ENCODE measurements at regions not wholly inside any gene's neighbourhood (a gene's known extent, or its start where the extent isn't known, plus 50 kb on each side); places are given as distances from the start of the nearest gene placed in this dataset.

- no peak for TF ChIP-seq CTCF (IDR thresholded peaks at IDR 0.05; ENCODE audit: insufficient read depth, missing control alignments)
- DNase-seq (ENCODE audit: insufficient read length, low spot score), result no peak
- no peak for FAIRE-seq
Measured at GRCh38 chr5:2598503-2598902, 153.0 kb downstream of the IRX2 start.

- no peak for TF ChIP-seq CTCF (IDR thresholded peaks at IDR 0.05; ENCODE audit: insufficient read depth, missing control alignments)
- no peak for FAIRE-seq
- DNase-seq (ENCODE audit: insufficient read length, low spot score), result no peak
Measured at GRCh38 chr5:2594701-2595100, 156.8 kb downstream of the IRX2 start.

GRCh38 chr5:2592766-2593165 is 158.7 kb downstream of the IRX2 start:
- FAIRE-seq (no peak), DNase-seq (ENCODE audit: insufficient read length, low spot score) (no peak)
- TF ChIP-seq CTCF (IDR thresholded peaks at IDR 0.05; ENCODE audit: insufficient read depth, missing control alignments), result no peak

GRCh38 chr5:2591777-2592453 is 159.6 kb downstream of the IRX2 start:
- no peak for TF ChIP-seq CTCF (IDR thresholded peaks at IDR 0.05; ENCODE audit: insufficient read depth, missing control alignments)
- FAIRE-seq, result no peak
- no peak for DNase-seq (ENCODE audit: insufficient read length, low spot score)

GRCh38 chr5:2588850-2589501 is 162.5 kb downstream of the IRX2 start:
- no peak for TF ChIP-seq CTCF (IDR thresholded peaks at IDR 0.05; ENCODE audit: insufficient read depth, missing control alignments)
- no peak for FAIRE-seq

GRCh38 chr5:2587189-2588031 is 164.1 kb downstream of the IRX2 start:
- DNase-seq (ENCODE audit: insufficient read length, low spot score) (no peak), FAIRE-seq (no peak)
- no peak for TF ChIP-seq CTCF (IDR thresholded peaks at IDR 0.05; ENCODE audit: insufficient read depth, missing control alignments)

More at GRCh38 chr5:2588850-2589501, 162.5 kb downstream of the IRX2 start:
- no peak for DNase-seq (ENCODE audit: insufficient read length, low spot score)

Measured in D721Med (cell line).